Endometrial microvascular endothelial cells (primary cell): ENCODE measurements at regions not wholly inside any gene's neighbourhood (a gene's known extent, or its start where the extent isn't known, plus 50 kb on each side); places are given as distances from the start of the nearest gene placed in this dataset.

Source experiments
- in situ Hi-C: cut with HindIII; loops from 2 replicates; pipeline ENCODE4 v1.10.0; 2017; ENCODE audit warnings: low sequenced_read_pairs, low pct_unique_long_range_greater_than_20kb; ENCODE audit errors: inconsistent ontology term

DNA sequence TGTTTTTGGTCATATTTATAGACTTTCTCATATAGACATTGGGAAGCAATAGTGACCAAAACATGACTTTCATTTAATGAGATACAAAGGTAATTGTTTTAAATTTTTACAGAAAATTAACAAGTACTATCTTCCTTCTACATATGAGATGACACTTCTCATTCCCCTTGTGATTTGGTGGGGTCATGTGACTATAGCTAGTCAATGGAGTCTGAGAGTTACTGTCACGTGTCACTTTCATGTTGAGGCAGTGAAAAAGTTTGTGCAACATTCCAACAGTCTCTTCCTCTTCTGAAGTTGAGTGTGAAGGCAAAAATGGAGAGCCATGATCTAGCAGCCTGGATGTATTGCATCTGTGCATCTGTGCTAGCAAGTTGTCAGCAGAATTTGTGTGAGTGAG, 618.3 kb upstream of the LRRC4C start:
- in situ Hi-C loops = no loop called here

DNA sequence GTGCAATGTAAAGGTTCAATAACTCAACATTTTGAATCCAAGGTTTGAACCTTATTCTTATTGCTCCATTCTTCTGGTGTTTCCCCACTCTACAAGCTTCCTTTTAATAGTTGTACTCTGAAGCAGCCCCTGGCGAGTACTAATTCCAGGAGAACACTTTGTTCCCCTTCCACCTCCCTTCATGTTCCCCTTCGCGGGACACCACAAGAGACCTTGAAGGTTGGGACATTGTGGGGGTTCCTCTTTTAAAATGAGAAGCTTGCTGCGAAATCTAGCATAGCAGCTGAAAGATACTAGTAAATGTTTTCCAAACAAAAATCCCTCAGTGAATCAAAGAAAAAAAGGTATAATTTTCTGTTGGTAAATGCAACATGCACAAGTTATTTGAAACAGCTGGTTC, 626.3 kb upstream of the LRRC4C start:
- in situ Hi-C loops = no loop called here

- in situ Hi-C loops = no loop called here
These were observed 634.1 kb upstream of the LRRC4C start for GRCh38 chr11:42093541-42093940.

GRCh38 chr11:42098075-42098474, 638.6 kb upstream of the LRRC4C start:
- in situ Hi-C loops = no loop called here

DNA sequence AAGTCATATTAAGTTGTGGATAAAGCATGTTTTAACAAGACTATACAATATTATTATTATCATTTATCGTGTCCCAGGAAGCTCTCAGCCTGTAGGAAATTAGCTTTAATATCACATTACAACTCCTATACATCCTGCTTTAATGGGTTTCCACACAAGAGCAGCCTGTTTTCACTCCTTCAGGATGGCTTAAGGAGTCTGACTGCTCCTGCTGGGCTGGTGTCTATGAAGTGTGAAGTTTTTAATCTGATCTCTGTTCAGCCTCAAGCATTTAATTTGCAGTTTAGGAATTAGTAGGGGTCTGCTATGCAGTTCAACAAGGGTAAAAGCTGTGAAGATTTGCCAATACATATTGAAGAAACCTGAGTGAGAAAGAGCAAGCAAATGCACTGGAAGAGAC, 653.4 kb upstream of the LRRC4C start:
- in situ Hi-C loops = no loop called here

GRCh38 chr11:42114927-42115326, 655.5 kb upstream of the LRRC4C start:
- in situ Hi-C loops = no loop called here

DNA sequence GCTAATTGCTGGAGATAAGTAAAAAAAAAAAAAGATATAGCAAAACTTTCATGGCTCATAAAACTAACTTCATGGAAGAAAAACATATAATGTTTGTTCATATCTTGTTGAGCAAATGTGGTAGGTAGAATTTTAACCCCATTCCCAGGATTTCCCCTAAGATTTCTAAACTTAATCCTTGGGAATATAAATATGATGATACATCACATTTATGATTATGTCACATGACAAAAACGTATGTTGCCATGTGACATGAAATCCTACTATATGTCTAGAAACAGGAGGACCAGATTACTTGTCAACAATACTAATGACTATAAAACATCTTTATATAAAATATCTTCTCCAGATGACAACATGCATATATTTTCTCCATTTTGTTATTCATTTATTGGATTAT, 679.0 kb upstream of the LRRC4C start:
- in situ Hi-C loops = no loop called here

DNA sequence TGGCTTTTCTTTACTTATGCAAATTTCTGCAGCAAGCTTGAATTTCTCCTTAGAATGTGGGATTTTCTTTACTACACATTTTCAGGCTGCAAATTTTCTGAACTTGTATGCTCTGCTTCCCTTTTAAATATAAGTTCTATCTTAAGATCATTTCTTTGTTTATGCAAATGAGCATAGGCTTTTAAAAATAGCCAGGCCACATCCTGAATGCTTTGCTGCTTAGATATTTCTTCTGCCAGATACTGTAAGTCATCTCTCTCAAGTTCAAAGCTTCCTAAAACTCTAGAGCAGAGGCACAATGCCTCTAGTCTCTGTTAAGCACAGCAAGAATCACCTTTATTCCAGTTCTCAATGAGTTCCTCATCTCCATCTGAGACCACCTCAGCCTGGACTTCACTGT, 685.9 kb upstream of the LRRC4C start:
- in situ Hi-C loops = no loop called here

GRCh38 chr11:42161886-42162285, 702.4 kb upstream of the LRRC4C start:
- in situ Hi-C loops = no loop called here

GRCh38 chr11:42169191-42169590, 709.7 kb upstream of the LRRC4C start:
- in situ Hi-C loops = no loop called here

- in situ Hi-C loops = no loop called here
These were observed 711.1 kb upstream of the LRRC4C start for GRCh38 chr11:42170601-42171000.

- in situ Hi-C loops = no loop called here
These were observed 711.6 kb upstream of the LRRC4C start for GRCh38 chr11:42171046-42171445.

- in situ Hi-C loops = no loop called here
These were observed 713.0 kb upstream of the LRRC4C start for GRCh38 chr11:42172441-42172840.

- in situ Hi-C loops = no loop called here
These were observed 715.8 kb upstream of the LRRC4C start for GRCh38 chr11:42175203-42175602.

- in situ Hi-C loops = no loop called here
These were observed 719.8 kb upstream of the LRRC4C start for GRCh38 chr11:42179216-42179615.

DNA sequence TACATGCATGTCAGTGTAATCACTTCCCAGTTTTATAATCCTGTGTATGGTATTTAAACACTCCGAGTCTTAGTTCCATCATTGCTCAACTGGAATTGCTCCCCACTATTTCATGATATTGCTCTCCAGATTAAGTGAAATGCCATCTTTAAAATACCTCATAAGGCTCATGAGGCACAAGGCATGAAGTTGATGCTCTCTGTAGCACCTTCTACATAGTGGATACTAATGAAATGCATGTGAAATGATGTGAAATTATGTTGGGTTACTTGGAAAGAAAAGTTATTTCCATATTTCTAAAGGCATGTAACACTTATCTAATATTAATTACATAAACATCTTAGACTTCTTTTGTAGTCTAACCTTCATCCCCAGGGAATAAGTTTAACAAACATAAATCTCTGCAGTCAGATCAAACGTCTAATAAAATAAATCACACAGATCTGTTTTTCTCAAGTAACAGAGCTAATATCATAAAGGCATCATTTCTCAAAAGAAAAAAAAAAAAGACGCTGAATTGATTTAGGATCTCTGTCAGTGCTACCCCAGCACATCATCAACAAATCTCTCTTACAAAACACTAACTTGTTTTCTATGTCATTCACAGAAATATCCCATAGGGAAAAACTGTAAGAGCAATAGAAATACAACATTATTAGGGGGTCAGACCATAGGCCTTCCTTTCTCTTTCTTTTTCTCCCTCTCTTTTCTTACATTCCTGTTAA, 736.0 kb upstream of the LRRC4C start:
- in situ Hi-C loops = no loop called here

DNA sequence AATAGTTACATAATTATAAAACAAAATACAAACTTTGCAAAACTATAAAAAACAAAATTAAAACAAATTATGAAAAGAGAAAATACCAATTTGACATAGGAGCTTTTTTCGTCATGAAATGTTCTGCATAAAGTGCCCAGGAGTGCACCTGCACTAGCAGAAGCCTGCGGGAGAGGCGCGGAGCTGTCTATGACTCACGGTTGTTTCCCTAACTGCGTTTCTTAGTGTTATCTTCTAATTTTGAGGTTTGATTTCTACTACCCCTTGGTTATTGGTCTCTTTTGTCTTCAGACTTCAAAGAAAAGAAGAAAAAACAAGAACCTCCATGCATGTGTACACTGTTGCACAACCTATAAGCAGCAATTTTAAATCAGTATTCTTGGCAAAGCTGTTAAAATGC, 740.9 kb upstream of the LRRC4C start:
- in situ Hi-C loops = no loop called here

DNA sequence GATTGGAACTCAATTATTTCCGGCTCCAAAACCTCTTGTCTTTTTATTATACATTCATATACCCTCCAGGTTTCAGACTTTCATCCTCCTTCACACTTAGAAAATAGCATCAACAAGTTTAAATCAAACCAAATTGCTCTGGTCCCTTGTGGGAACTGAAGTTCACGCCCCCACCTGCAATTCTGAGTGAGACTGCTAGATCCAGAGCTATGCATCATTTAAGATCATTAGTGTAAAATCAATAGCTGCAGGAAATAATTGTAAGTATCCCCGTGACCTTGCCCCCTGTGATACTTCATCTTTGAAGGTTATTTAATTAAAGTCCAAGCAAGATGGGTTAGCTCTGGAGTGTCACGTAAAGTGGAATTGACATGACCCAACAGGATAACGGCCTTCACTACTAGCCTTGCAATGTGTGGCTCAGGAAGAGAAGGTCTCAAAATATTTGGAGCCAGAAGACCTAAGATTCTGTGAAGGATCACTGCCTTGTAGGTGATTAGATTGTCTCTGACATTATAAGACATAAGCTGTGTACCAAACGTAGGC, 742.2 kb upstream of the LRRC4C start:
- in situ Hi-C loops = no loop called here

- in situ Hi-C loops = no loop called here
These were observed 746.1 kb upstream of the LRRC4C start for GRCh38 chr11:42205518-42205917.

- in situ Hi-C loops = no loop called here
These were observed 766.2 kb upstream of the LRRC4C start for GRCh38 chr11:42225664-42226063.

DNA sequence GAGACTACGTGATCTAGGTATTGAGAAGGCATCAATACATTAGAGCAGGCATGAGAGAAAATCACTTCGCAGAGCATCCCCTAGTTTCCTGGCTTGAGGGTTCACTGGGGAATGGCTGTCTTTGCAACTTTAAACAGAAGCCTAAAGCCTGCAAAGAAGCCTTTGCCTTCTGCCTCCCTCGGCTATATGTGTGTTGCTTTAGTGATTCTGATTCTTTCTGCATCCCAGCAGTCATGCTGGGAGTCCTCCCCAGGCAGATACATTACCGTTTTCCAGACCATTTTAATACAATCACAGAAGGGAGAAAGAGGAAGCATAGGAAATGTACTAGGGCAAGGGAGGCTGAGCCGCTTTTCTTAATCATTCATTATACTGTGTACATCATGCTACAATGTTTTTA, 773.2 kb upstream of the LRRC4C start:
- in situ Hi-C loops = no loop called here
